HEK293 (cell line): ENCODE measurements at regions not wholly inside any gene's neighbourhood (a gene's known extent, or its start where the extent isn't known, plus 50 kb on each side); places are given as distances from the start of the nearest gene placed in this dataset.

ENCODE experiments used
- KLF16 ChIP-seq: fragments of 450-650 bp; formaldehyde crosslinking; IDR thresholded peaks from 2 replicates; pipeline ENCODE4 v1.5.1; 2017; ENCODE audit warnings: missing biosample characterization, missing genetic modification characterization
- ZNF292 ChIP-seq: fragments of 450-650 bp; formaldehyde crosslinking; IDR thresholded peaks from 2 replicates; pipeline ENCODE4 v1.5.1; 2016; ENCODE audit warnings: low read depth, missing biosample characterization, missing genetic modification characterization, borderline replicate concordance
- ZNF555 ChIP-seq: fragments of 450-650 bp; formaldehyde crosslinking; conservative IDR thresholded peaks from 2 replicates; pipeline ENCODE4 v1.5.1; 2017; ENCODE audit warnings: missing biosample characterization, mild to moderate bottlenecking, missing genetic modification characterization, inconsistent platforms
- TF ChIP-seq, protein P1 (sequence below): fragments of 450-650 bp; formaldehyde crosslinking; IDR thresholded peaks from 2 replicates; pipeline ENCODE4 v1.5.1; 2016; ENCODE audit warnings: missing biosample characterization, missing genetic modification characterization
- TF ChIP-seq, protein P2 (sequence below): sonication (generic); formaldehyde crosslinking; IDR thresholded peaks from 2 replicates; pipeline ENCODE4 v1.8.1; 2022; ENCODE audit warnings: mild to moderate bottlenecking, moderate library complexity, missing genetic modification reagents
- TF ChIP-seq, protein P3 (sequence below): fragments of 450-650 bp; formaldehyde crosslinking; IDR thresholded peaks from 2 replicates; pipeline ENCODE4 v1.5.0; 2017; ENCODE audit warnings: missing biosample characterization, missing genetic modification characterization, borderline replicate concordance
- TF ChIP-seq, protein P4 (sequence below): fragments of 450-650 bp; formaldehyde crosslinking; IDR thresholded peaks from 2 replicates; pipeline ENCODE4 v1.5.1; 2016; ENCODE audit warnings: missing biosample characterization, missing genetic modification characterization

DNA sequence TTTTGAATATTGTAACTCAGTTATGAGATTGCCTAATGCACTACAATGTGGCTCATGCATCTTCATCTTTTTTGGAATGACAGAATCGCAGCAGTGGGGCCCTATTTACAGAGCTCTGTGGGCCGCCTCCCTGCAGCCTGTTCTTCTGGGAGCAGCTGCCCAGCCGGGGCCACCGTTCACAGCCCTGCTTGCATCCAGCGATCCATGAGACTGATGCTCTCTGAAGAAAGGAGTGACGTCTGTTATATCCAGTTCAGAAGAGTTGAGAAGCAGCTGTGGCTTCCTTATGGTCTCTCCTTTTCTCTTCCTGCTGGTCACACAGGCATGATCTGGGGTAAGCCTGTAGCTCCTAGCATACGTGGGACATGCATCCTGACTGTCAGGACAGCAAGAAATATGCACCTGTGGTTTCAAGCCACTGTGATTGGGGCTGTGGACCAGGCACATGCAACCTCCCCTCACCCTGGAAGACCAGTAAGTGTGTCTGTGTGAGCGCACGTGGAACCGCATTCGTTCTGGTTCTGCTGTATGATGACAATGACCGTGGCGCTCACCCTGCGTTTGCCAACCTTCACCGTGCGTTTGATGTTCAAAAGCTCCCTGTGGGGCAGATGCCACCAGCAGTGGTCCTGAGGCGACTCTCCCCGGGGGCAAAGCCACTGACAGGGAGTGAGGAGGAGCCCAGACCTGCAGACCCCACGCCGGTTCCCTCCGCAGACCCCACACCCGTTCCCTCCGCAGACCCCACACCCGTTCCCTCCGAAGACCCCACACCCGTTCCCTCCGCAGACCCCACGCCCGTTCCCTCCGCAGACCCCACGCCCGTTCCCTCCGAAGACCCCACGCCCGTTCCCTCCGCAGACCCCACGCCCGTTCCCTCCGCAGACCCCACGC is 189.8 kb downstream of the TMEM18 start:
- TF ChIP-seq, protein P1, sequence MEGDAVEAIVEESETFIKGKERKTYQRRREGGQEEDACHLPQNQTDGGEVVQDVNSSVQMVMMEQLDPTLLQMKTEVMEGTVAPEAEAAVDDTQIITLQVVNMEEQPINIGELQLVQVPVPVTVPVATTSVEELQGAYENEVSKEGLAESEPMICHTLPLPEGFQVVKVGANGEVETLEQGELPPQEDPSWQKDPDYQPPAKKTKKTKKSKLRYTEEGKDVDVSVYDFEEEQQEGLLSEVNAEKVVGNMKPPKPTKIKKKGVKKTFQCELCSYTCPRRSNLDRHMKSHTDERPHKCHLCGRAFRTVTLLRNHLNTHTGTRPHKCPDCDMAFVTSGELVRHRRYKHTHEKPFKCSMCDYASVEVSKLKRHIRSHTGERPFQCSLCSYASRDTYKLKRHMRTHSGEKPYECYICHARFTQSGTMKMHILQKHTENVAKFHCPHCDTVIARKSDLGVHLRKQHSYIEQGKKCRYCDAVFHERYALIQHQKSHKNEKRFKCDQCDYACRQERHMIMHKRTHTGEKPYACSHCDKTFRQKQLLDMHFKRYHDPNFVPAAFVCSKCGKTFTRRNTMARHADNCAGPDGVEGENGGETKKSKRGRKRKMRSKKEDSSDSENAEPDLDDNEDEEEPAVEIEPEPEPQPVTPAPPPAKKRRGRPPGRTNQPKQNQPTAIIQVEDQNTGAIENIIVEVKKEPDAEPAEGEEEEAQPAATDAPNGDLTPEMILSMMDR (tag by site-specific recombination) = no peak
- TF ChIP-seq ZNF555 (tag by site-specific recombination) (no peak), KLF16 (no peak), ZNF292 (tag by site-specific recombination) (no peak)
- TF ChIP-seq, protein P2, sequence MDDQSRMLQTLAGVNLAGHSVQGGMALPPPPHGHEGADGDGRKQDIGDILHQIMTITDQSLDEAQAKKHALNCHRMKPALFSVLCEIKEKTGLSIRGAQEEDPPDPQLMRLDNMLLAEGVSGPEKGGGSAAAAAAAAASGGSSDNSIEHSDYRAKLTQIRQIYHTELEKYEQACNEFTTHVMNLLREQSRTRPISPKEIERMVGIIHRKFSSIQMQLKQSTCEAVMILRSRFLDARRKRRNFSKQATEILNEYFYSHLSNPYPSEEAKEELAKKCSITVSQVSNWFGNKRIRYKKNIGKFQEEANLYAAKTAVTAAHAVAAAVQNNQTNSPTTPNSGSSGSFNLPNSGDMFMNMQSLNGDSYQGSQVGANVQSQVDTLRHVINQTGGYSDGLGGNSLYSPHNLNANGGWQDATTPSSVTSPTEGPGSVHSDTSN = no peak
- TF ChIP-seq, protein P3, sequence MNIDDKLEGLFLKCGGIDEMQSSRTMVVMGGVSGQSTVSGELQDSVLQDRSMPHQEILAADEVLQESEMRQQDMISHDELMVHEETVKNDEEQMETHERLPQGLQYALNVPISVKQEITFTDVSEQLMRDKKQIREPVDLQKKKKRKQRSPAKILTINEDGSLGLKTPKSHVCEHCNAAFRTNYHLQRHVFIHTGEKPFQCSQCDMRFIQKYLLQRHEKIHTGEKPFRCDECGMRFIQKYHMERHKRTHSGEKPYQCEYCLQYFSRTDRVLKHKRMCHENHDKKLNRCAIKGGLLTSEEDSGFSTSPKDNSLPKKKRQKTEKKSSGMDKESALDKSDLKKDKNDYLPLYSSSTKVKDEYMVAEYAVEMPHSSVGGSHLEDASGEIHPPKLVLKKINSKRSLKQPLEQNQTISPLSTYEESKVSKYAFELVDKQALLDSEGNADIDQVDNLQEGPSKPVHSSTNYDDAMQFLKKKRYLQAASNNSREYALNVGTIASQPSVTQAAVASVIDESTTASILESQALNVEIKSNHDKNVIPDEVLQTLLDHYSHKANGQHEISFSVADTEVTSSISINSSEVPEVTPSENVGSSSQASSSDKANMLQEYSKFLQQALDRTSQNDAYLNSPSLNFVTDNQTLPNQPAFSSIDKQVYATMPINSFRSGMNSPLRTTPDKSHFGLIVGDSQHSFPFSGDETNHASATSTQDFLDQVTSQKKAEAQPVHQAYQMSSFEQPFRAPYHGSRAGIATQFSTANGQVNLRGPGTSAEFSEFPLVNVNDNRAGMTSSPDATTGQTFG (tag by site-specific recombination) = no peak
- TF ChIP-seq, protein P4, sequence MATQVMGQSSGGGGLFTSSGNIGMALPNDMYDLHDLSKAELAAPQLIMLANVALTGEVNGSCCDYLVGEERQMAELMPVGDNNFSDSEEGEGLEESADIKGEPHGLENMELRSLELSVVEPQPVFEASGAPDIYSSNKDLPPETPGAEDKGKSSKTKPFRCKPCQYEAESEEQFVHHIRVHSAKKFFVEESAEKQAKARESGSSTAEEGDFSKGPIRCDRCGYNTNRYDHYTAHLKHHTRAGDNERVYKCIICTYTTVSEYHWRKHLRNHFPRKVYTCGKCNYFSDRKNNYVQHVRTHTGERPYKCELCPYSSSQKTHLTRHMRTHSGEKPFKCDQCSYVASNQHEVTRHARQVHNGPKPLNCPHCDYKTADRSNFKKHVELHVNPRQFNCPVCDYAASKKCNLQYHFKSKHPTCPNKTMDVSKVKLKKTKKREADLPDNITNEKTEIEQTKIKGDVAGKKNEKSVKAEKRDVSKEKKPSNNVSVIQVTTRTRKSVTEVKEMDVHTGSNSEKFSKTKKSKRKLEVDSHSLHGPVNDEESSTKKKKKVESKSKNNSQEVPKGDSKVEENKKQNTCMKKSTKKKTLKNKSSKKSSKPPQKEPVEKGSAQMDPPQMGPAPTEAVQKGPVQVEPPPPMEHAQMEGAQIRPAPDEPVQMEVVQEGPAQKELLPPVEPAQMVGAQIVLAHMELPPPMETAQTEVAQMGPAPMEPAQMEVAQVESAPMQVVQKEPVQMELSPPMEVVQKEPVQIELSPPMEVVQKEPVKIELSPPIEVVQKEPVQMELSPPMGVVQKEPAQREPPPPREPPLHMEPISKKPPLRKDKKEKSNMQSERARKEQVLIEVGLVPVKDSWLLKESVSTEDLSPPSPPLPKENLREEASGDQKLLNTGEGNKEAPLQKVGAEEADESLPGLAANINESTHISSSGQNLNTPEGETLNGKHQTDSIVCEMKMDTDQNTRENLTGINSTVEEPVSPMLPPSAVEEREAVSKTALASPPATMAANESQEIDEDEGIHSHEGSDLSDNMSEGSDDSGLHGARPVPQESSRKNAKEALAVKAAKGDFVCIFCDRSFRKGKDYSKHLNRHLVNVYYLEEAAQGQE = no peak
